Spleen (tissue), 7 donors: ENCODE measurements at regions not wholly inside any gene's neighbourhood (a gene's known extent, or its start where the extent isn't known, plus 50 kb on each side); places are given as distances from the start of the nearest gene placed in this dataset.

Source experiments
- CTCF ChIP-seq, 11 experiments: fragments of 200-600 bp in 7 of 11; fragments of 450-650 bp in 4 of 11; sonication (generic) in 4 of 11; IDR thresholded peaks in 8 of 11; conservative IDR thresholded peaks in 3 of 11; 1 replicate in 7 of 11; 2 replicates in 4 of 11; pipeline versions ENCODE4 v1.4.0 to v1.8.0; 2016 to 2021; ENCODE audit warnings: antibody characterized with exemption in 11 of 11, inconsistent platforms in 4 of 11, mild to moderate bottlenecking in 1 of 11
- POLR2A ChIP-seq, 3 donors: fragments of 450-650 bp; IDR thresholded peaks; one replicate each; pipeline ENCODE4 v1.5.1; 2017; ENCODE audit warnings: antibody characterized with exemption in 3 of 3, mild to moderate bottlenecking in 1 of 3
- POLR2AphosphoS5 ChIP-seq, 3 donors: sonication (generic); formaldehyde crosslinking; IDR thresholded peaks; one replicate each; pipeline ENCODE4 v1.5.1; 2017; ENCODE audit warnings: antibody characterized with exemption in 3 of 3
- donor health status: DM: no; HTN: no; CAD: no; lungs with moderate emphysema.
- donor health status: DM: no; HTN: no; CAD: no.
- donor health status: DM: no; HTN: no; CAD: no.

DNA sequence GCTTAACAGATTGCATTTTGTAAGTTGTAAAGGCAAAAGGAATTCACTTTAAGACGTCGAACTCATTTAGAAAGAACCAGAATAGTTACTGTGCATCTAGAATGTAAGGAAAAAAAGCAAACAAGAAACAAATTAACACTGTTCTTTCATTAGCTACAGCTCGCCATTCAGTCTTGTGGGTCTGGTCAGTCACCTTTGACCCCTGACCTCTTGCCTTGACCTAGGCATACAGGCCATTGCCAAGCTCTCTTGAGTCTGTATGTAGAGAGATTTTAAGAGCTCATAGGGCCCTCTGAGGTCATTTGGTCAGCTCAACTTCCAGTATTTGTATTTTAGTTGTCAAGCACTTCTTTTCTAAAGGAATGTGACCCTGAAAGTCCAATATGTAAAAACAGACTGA is 318.7 kb downstream of the DHX35 start:
- no peak for TF ChIP-seq POLR2AphosphoS5 (IDR thresholded peaks at IDR 0.05)
- no peak for TF ChIP-seq POLR2A (IDR thresholded peaks at IDR 0.05)
- TF ChIP-seq CTCF (IDR thresholded peaks at IDR 0.05 in 8 of 11, conservative IDR thresholded peaks at IDR 0.05 in 3 of 11) = no peak
